AG04450 (cell line): ENCODE measurements at regions not wholly inside any gene's neighbourhood (a gene's known extent, or its start where the extent isn't known, plus 50 kb on each side); places are given as distances from the start of the nearest gene placed in this dataset.

Experiments used
- CTCF ChIA-PET: fragments of 300-600, 350-600 bp; formaldehyde crosslinking; extraction: SDS; loops from one replicate; lab custom pipeline; 2022; ENCODE audit warnings: antibody characterized with exemption, inconsistent platforms; lab: Charles Lee
- POLR2A ChIA-PET: fragments of 350-600 bp; formaldehyde crosslinking; extraction: SDS; loops from one replicate; lab custom pipeline; 2021; ENCODE audit warnings: antibody characterized with exemption, inconsistent platforms; lab: Yijun Ruan, JAX
- DNase-seq: peaks from one replicate; pipeline ENCODE4 v3.0.0-alpha.2; 2011; ENCODE audit warnings: low read depth, low spot score
- H3K27ac ChIP-seq: one replicate; pipeline ENCODE4 v1.5.1; 2012; ENCODE audit warnings: low read depth, low read length, control low read depth
- H3K27me3 ChIP-seq: one replicate; pipeline ENCODE4 v1.6.0; 2012; ENCODE audit warnings: low read length; ENCODE audit not compliant: control insufficient read depth, insufficient read depth
- H3K4me3 ChIP-seq: 2 replicates; pipeline ENCODE4 v1.5.1; 2011; ENCODE audit warnings: mild to moderate bottlenecking, low read depth, low read length, control low read depth
- H3K9me3 ChIP-seq: 2 replicates; pipeline ENCODE4 v1.5.1; 2012; ENCODE audit warnings: low read length; ENCODE audit not compliant: control insufficient read depth, insufficient read depth
- CTCF ChIP-seq: IDR thresholded peaks from 2 replicates; pipeline ENCODE4 v1.5.1; 2011; ENCODE audit warnings: low read depth, low read length, control low read depth, inconsistent platforms

- no peak for DNase-seq
- Histone ChIP-seq H3K27me3 (no peaks in the 10 kb centered on the region), H3K4me3 (no peak overlapping the region), H3K27ac (no peak overlapping the region), H3K9me3 (no peaks in the 10 kb centered on the region)
- ChIA-PET POLR2A (no interaction called here), CTCF (no interaction called here)
- no peak for TF ChIP-seq CTCF
Observed at GRCh38 chr4:22062676-22063075, 114.1 kb upstream of the KCNIP4 start.

DNA sequence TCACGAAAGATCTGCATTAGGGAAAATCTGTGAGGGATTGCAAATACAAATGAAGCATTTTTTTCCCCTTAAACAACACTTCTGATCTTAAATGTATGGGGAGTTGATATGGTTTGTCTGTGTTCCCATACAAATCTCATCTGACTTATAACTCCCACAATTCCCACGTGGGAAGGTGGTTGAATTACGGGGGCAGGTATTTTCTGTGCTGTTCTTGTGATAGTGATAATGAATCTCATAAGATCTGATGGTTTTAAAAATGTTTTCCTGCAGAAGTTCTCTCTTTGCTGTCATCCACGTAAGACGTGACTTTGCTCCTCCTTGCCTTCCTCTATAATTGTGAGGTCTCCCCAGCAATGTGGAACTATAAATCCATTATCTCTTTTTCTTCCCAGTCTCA, 107.4 kb upstream of the KCNIP4 start:
- DNase-seq, result no peak
- ChIA-PET POLR2A (no interaction called here), CTCF (no interaction called here)
- no peak for TF ChIP-seq CTCF
- Histone ChIP-seq H3K4me3 (no peak overlapping the region), H3K27ac (no peak overlapping the region), H3K9me3 (no peaks in the 10 kb centered on the region), H3K27me3 (no peaks in the 10 kb centered on the region)

GRCh38 chr4:22052076-22052475, 103.5 kb upstream of the KCNIP4 start:
- no peak overlapping the region for H3K4me3 ChIP-seq
- no peak overlapping the region for H3K27ac ChIP-seq
- DNase-seq, result no peak
- H3K9me3 ChIP-seq, result peaks cover 4% of the 10 kb centered on the region
- ChIA-PET CTCF (interaction anchor here (0.5 to 0.6 kb wide), 2 partner anchors 517 to 798 kb away, joined by 3 to 4 read pairs; no protein-coding TSS in a partner anchor), POLR2A (no interaction called here)
- no peak for TF ChIP-seq CTCF
- no peaks in the 10 kb centered on the region for H3K27me3 ChIP-seq

- H3K9me3 ChIP-seq, result peaks cover 4% of the 10 kb centered on the region
- DNase-seq, result no peak
- POLR2A ChIA-PET, result no interaction called here
- H3K27me3 ChIP-seq, result no peaks in the 10 kb centered on the region
- TF ChIP-seq CTCF, result no peak
- CTCF ChIA-PET, result no interaction called here
- H3K4me3 ChIP-seq, result no peak overlapping the region
- no peak overlapping the region for H3K27ac ChIP-seq
Observed at GRCh38 chr4:22048323-22048722, 99.8 kb upstream of the KCNIP4 start.

DNA sequence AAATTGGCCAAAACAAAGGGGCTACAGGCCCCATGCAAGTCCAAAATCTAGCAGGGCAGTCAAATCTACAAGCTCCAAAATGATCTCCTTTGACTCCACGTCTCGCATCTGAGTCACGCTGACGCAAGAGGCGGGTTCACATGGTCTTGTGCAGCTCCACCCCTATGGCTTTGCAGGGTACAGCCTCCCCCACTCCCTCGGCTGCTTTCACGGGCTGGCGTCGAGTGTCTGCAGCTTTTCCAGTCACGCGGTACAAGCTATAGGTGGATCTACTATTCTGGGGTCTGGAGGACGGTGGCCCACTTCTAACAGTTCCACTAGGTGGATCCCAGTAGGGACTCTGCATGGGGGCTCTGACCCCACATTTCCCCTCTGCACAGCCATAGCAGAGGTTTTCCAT, 99.2 kb upstream of the KCNIP4 start:
- Histone ChIP-seq H3K27ac (no peak overlapping the region), H3K9me3 (peaks cover 4% of the 10 kb centered on the region), H3K4me3 (no peak overlapping the region), H3K27me3 (no peaks in the 10 kb centered on the region)
- ChIA-PET POLR2A (no interaction called here), CTCF (no interaction called here)
- no peak for TF ChIP-seq CTCF
- DNase-seq, result no peak
